ENCODE measurements at regions not wholly inside any gene's neighbourhood (a gene's known extent, or its start where the extent isn't known, plus 50 kb on each side); places are given as distances from the start of the nearest gene placed in this dataset.

DNA sequence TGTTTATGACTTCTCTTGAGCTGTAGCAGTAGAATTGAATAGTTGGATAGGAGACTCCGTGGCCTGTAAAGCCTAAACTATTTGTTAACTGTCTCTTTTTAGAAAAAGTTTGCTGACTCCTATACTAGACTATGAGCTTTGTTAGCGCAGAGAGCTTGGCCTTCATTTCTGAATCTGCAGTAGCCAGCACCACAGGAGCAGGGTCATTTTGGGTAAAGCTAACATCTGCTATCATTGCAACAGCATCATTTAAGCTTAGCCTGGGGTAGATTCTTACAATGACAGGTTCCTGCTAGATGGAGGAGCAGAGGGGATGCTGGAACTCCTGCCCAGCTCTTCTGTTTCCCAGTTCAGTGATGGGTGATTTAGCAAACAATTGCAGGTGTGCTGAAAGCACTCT is 133.7 kb upstream of the ASTN2 start:
- ChIA-PET CTCF (ENCODE audit: unreplicated experiment) (no interaction called here), POLR2A (interaction anchor here (0.7 kb wide), 2 partner anchors 51 to 1867 kb away, joined by 3 read pairs; no protein-coding TSS in a partner anchor)
- BruUV-seq (replicated peaks) = no TSS peak

DNA sequence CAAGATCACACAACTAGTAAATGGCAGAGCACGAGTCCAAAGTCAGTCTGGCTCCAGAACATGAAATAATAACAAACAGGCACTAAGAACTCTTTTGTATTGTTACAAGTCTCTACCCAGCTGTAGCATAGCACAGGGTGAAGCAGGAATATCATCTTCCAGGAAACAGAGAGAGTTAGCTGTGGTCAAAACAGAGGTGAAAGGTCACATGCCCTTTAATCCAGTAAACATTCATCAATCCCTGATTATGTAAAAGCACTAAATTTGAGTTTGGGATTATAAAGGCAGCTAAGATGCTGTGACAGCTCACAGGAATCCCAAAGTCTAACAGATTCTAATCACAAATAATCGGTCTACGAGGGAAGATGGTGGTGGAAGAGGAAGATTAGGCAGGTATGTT is 133.0 kb upstream of the ASTN2 start:
- Histone ChIP-seq H3K4me2 (ENCODE audit: low read length) (no peak overlapping the region), H3K27ac (ENCODE audit: low read depth, low read length, poor library complexity, severe bottlenecking) (no peak overlapping the region), H3K4me1 (ENCODE audit: insufficient read depth, low read length, poor library complexity, severe bottlenecking) (no peaks in the 10 kb centered on the region), H4K20me1 (ENCODE audit: insufficient read depth, low read length) (no peaks in the 10 kb centered on the region), H3K79me2 (ENCODE audit: insufficient read depth, low read depth, low read length) (no peaks in the 10 kb centered on the region), H3K36me3 (ENCODE audit: insufficient read depth, low read length) (no peaks in the 10 kb centered on the region), H2AFZ (ENCODE audit: low read length) (no peak overlapping the region), H3K9me2 (ENCODE audit: insufficient read depth, low read length) (no peaks in the 10 kb centered on the region), H3K9me3 (ENCODE audit: low read length) (no peaks in the 10 kb centered on the region), H3K4me3 (ENCODE audit: low read depth, low read length, poor library complexity, severe bottlenecking) (no peak overlapping the region)
- ChIA-PET CTCF (ENCODE audit: unreplicated experiment) (no interaction called here), POLR2A (no interaction called here)
- intact Hi-C loops (cut with micrococcal nuclease; ENCODE audit: unreplicated experiment) = no loop called here
- TF ChIP-seq EZH2phosphoT487 (IDR thresholded peaks at IDR 0.05; ENCODE audit: borderline replicate concordance, low read depth, low read length) = no peak
- no peak for DNase-seq (ENCODE audit: low spot score)
- no TSS peak for BruUV-seq (replicated peaks)

More for the DNA sequence above, 133.7 kb upstream of the ASTN2 start:
- TF ChIP-seq, protein P1, sequence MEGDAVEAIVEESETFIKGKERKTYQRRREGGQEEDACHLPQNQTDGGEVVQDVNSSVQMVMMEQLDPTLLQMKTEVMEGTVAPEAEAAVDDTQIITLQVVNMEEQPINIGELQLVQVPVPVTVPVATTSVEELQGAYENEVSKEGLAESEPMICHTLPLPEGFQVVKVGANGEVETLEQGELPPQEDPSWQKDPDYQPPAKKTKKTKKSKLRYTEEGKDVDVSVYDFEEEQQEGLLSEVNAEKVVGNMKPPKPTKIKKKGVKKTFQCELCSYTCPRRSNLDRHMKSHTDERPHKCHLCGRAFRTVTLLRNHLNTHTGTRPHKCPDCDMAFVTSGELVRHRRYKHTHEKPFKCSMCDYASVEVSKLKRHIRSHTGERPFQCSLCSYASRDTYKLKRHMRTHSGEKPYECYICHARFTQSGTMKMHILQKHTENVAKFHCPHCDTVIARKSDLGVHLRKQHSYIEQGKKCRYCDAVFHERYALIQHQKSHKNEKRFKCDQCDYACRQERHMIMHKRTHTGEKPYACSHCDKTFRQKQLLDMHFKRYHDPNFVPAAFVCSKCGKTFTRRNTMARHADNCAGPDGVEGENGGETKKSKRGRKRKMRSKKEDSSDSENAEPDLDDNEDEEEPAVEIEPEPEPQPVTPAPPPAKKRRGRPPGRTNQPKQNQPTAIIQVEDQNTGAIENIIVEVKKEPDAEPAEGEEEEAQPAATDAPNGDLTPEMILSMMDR (conservative IDR thresholded peaks at IDR 0.05; ENCODE audit: low read length) = no peak
- TF ChIP-seq EZH2phosphoT487 (IDR thresholded peaks at IDR 0.05; ENCODE audit: borderline replicate concordance, low read depth, low read length) = no peak
- DNase-seq (ENCODE audit: low spot score) = no peak
- Histone ChIP-seq H3K4me1 (ENCODE audit: insufficient read depth, low read length, poor library complexity, severe bottlenecking) (no peaks in the 10 kb centered on the region), H3K79me2 (ENCODE audit: insufficient read depth, low read depth, low read length) (no peaks in the 10 kb centered on the region), H3K27ac (ENCODE audit: low read depth, low read length, poor library complexity, severe bottlenecking) (no peak overlapping the region), H2AFZ (ENCODE audit: low read length) (no peak overlapping the region), H3K9me3 (ENCODE audit: low read length) (no peaks in the 10 kb centered on the region), H3K9me2 (ENCODE audit: insufficient read depth, low read length) (no peaks in the 10 kb centered on the region), H3K36me3 (ENCODE audit: insufficient read depth, low read length) (no peaks in the 10 kb centered on the region), H4K20me1 (ENCODE audit: insufficient read depth, low read length) (no peaks in the 10 kb centered on the region), H3K4me3 (ENCODE audit: low read depth, low read length, poor library complexity, severe bottlenecking) (no peak overlapping the region), H3K4me2 (ENCODE audit: low read length) (no peak overlapping the region)
- intact Hi-C loops (cut with micrococcal nuclease; ENCODE audit: unreplicated experiment) = no loop called here

DNA sequence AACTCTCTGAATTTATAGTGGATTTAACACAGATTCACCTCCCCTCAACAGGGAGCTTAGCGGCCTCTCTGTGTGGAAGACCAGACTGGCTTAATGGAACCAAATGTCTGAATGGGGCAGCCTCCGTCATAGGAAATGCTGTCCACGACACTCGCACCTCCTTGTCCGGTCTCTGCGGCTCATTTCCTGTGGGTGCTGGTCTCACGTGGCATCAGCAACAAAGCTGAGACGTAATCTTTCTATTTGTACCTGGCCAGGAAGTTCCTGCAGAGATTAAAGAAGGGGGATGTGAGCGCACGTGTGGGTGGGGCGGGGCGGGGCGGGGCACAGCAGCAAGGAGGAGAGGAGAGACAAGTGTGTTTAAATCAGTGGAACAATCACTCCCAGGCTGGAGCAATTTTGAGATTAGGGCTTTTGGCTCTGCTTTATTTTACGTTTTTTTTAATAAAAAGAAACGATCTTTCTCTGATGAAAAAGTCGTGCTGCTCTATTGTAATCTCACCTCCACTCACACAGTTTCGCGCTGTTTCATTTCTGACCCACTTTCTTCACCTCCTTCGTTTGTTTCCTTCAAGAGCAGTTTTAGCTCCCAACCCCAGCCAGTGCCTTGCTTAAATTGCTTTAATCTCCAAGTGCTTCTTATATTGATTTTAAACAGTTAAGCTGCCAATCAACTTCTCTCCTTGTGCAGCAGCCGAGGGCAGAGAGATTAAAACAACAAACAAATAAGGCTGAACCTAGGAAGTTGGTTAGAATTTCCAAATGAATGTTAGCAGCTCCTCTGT is 132.2 kb upstream of the ASTN2 start:
- Histone ChIP-seq H3K4me1 (ENCODE audit: insufficient read depth, low read length, poor library complexity, severe bottlenecking) (no peaks in the 10 kb centered on the region), H3K9me2 (ENCODE audit: insufficient read depth, low read length) (no peaks in the 10 kb centered on the region), H2AFZ (ENCODE audit: low read length) (no peak overlapping the region), H3K4me3 (ENCODE audit: low read depth, low read length, poor library complexity, severe bottlenecking) (no peak overlapping the region), H3K4me2 (ENCODE audit: low read length) (no peak overlapping the region), H3K36me3 (ENCODE audit: insufficient read depth, low read length) (no peaks in the 10 kb centered on the region), H3K27ac (ENCODE audit: low read depth, low read length, poor library complexity, severe bottlenecking) (no peak overlapping the region), H3K9me3 (ENCODE audit: low read length) (no peaks in the 10 kb centered on the region), H3K79me2 (ENCODE audit: insufficient read depth, low read depth, low read length) (no peaks in the 10 kb centered on the region), H4K20me1 (ENCODE audit: insufficient read depth, low read length) (no peaks in the 10 kb centered on the region)
- TF ChIP-seq EZH2phosphoT487 (IDR thresholded peaks at IDR 0.05; ENCODE audit: borderline replicate concordance, low read depth, low read length) = no peak
- TF ChIP-seq, protein P1 (conservative IDR thresholded peaks at IDR 0.05; ENCODE audit: low read length) = no peak
- no peak for DNase-seq (ENCODE audit: low spot score)
- ChIA-PET POLR2A (no interaction called here), CTCF (ENCODE audit: unreplicated experiment) (no interaction called here)
- intact Hi-C loops (cut with micrococcal nuclease; ENCODE audit: unreplicated experiment) = no loop called here
- no TSS peak for BruUV-seq (replicated peaks)
